ENCODE measurements at regions not wholly inside any gene's neighbourhood (a gene's known extent, or its start where the extent isn't known, plus 50 kb on each side); places are given as distances from the start of the nearest gene placed in this dataset.

GRCh38 chrX:727738-728621, 97.4 kb downstream of the SHOX start:
- peak; percentile 51 for TF ChIP-seq CTCF (conservative IDR thresholded peaks at IDR 0.05; ENCODE audit: low read depth, low read length)
- no peak for TF ChIP-seq EZH2phosphoT487 (IDR thresholded peaks at IDR 0.05; ENCODE audit: borderline replicate concordance, low read length)

Data from PC-3 (cell line).